NOMO-1 (cell line): ENCODE measurements at regions not wholly inside any gene's neighbourhood (a gene's known extent, or its start where the extent isn't known, plus 50 kb on each side); places are given as distances from the start of the nearest gene placed in this dataset.

Experiments used
- DNase-seq, 2 experiments: peaks; one replicate each; lab custom pipeline; 2025; ENCODE audit not compliant: unreplicated experiment in 2 of 2; lab: John Stamatoyannopoulos, UW

GRCh38 chr3:87045473-87045872 is 54.5 kb upstream of the VGLL3 start:
- no peak for DNase-seq

GRCh38 chr3:87044846-87045245 is 53.9 kb upstream of the VGLL3 start:
- no peak for DNase-seq

GRCh38 chr3:87044409-87044808 is 53.5 kb upstream of the VGLL3 start:
- no peak for DNase-seq

GRCh38 chr3:87041191-87041590 is 50.2 kb upstream of the VGLL3 start:
- no peak for DNase-seq
